ENCODE measurements at regions not wholly inside any gene's neighbourhood (a gene's known extent, or its start where the extent isn't known, plus 50 kb on each side); places are given as distances from the start of the nearest gene placed in this dataset.

DNA sequence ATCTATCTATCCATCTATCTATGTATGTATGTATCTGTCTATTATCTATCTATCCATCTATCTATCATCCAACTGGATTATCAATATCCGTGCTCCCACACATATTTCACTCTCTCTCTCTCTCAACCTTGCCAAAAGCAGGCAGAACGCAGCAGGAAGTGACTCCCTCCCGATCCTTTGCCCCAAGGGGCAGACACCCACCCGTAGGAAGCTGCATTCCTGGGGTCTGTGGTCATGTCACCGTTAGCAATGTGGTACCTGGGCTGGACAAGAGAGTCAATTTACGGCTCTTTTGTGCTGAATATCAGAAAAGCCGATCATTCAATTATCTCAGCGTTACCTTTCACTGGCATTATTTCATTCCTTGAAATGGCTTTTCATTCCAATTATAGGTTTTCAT lies 119.6 kb upstream of the PPP2R3B start:
- TF ChIP-seq EZH2 (IDR thresholded peaks at IDR 0.05; ENCODE audit: borderline replicate concordance, low read depth, low read length, severe bottlenecking), result no peak
- TF ChIP-seq, protein P1, sequence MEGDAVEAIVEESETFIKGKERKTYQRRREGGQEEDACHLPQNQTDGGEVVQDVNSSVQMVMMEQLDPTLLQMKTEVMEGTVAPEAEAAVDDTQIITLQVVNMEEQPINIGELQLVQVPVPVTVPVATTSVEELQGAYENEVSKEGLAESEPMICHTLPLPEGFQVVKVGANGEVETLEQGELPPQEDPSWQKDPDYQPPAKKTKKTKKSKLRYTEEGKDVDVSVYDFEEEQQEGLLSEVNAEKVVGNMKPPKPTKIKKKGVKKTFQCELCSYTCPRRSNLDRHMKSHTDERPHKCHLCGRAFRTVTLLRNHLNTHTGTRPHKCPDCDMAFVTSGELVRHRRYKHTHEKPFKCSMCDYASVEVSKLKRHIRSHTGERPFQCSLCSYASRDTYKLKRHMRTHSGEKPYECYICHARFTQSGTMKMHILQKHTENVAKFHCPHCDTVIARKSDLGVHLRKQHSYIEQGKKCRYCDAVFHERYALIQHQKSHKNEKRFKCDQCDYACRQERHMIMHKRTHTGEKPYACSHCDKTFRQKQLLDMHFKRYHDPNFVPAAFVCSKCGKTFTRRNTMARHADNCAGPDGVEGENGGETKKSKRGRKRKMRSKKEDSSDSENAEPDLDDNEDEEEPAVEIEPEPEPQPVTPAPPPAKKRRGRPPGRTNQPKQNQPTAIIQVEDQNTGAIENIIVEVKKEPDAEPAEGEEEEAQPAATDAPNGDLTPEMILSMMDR (IDR thresholded peaks at IDR 0.05; ENCODE audit: borderline replicate concordance, extremely low read depth, low read length, poor library complexity, severe bottlenecking), result no peak
